Left lung (tissue), 4 donors: ENCODE measurements at regions not wholly inside any gene's neighbourhood (a gene's known extent, or its start where the extent isn't known, plus 50 kb on each side); places are given as distances from the start of the nearest gene placed in this dataset.

Source experiments
- ATAC-seq: fragments of 200-7000 bp; cut with Tn5 transposase; one replicate; pipeline ENCODE4 v1.9.1; 2020; ENCODE audit warnings: moderate library complexity
- DNase-seq, 4 donors: peaks; one replicate each; pipeline ENCODE4 v3.0.0-alpha.2; 2013 to 2020
- H3K27ac ChIP-seq, 2 donors: fragments of 200-600 bp; sonication (generic) in 1 of 2; one replicate each; pipeline versions ENCODE4 v1.5.0 to v1.8.0; 2020 to 2021
- H3K27me3 ChIP-seq, 2 donors: fragments of 200-600 bp; sonication (generic) in 1 of 2; one replicate each; pipeline versions ENCODE4 v1.5.0 to v1.8.0; 2020 to 2021
- H3K36me3 ChIP-seq, 2 donors: fragments of 200-600 bp; sonication (generic) in 1 of 2; one replicate each; pipeline versions ENCODE4 v1.5.0 to v1.8.0; 2020 to 2021
- H3K4me1 ChIP-seq, 2 donors: fragments of 200-600 bp; one replicate each; pipeline ENCODE4 v1.8.0; 2021
- H3K4me3 ChIP-seq, 2 donors: fragments of 200-600 bp; sonication (generic) in 1 of 2; one replicate each; pipeline versions ENCODE4 v1.5.0 to v1.8.0; 2020 to 2021; ENCODE audit warnings: mild to moderate bottlenecking in 1 of 2
- H3K9me3 ChIP-seq, 2 donors: fragments of 200-600 bp; sonication (generic) in 1 of 2; one replicate each; pipeline versions ENCODE4 v1.5.0 to v1.8.0; 2020 to 2021
- CTCF ChIP-seq, 2 donors: fragments of 200-600 bp; sonication (generic) in 1 of 2; IDR thresholded peaks; one replicate each; pipeline versions ENCODE4 v1.5.0 to v1.8.0; 2021; ENCODE audit warnings: antibody characterized with exemption in 2 of 2
- intact Hi-C, 2 donors: fragments of 100-400 bp; cut with DNase I; formaldehyde crosslinking; loops; one replicate each; pipeline versions ENCODE4 v1.11.2 to v1.14.2; 2022
- donor health status: DM: no; HTN: yes; CAD: no.
- donor health status: DM: no; HTN: no; CAD: no.

- DNase-seq (no peak), ATAC-seq (no peak)
- Histone ChIP-seq H3K9me3 (no peaks in the 10 kb centered on the region), H3K4me1 (no peaks in the 10 kb centered on the region), H3K27me3 (peaks cover 5 to 60% of the 10 kb centered on the region in 2 donors), H3K4me3 (no peak overlapping the region), H3K27ac (no peak overlapping the region), H3K36me3 (no peaks in the 10 kb centered on the region)
- no peak for TF ChIP-seq CTCF (IDR thresholded peaks at IDR 0.05)
- intact Hi-C loops = no loop called here
Measured at GRCh38 chr14:97296176-97296575, 499.0 kb downstream of the VRK1 start.

- H3K27ac ChIP-seq = no peak overlapping the region
- no peak overlapping the region for H3K4me3 ChIP-seq
- H3K27me3 ChIP-seq = peaks cover 5 to 59% of the 10 kb centered on the region in 2 donors
- H3K4me1 ChIP-seq = no peaks in the 10 kb centered on the region
- intact Hi-C loops = no loop called here
- H3K9me3 ChIP-seq = no peaks in the 10 kb centered on the region
- no peak for TF ChIP-seq CTCF (IDR thresholded peaks at IDR 0.05)
- no peak for ATAC-seq
- no peaks in the 10 kb centered on the region for H3K36me3 ChIP-seq
- no peak for DNase-seq
Measured at GRCh38 chr14:97297100-97297499, 499.9 kb downstream of the VRK1 start.

GRCh38 chr14:97298331-97298730, 501.1 kb downstream of the VRK1 start:
- TF ChIP-seq CTCF (IDR thresholded peaks at IDR 0.05) = no peak
- no peak overlapping the region for H3K27ac ChIP-seq
- DNase-seq (no peak), ATAC-seq (no peak)
- H3K27me3 ChIP-seq = peaks cover 5 to 48% of the 10 kb centered on the region in 2 donors
- no peak overlapping the region for H3K4me3 ChIP-seq
- intact Hi-C loops = no loop called here
- no peaks in the 10 kb centered on the region for H3K9me3 ChIP-seq
- no peaks in the 10 kb centered on the region for H3K4me1 ChIP-seq
- no peaks in the 10 kb centered on the region for H3K36me3 ChIP-seq

GRCh38 chr14:97298736-97299135, 501.6 kb downstream of the VRK1 start:
- Histone ChIP-seq H3K27ac (no peak overlapping the region), H3K36me3 (no peaks in the 10 kb centered on the region), H3K4me3 (no peak overlapping the region), H3K27me3 (peaks cover 5 to 48% of the 10 kb centered on the region in 2 donors), H3K4me1 (no peaks in the 10 kb centered on the region), H3K9me3 (no peaks in the 10 kb centered on the region)
- no peak for ATAC-seq
- intact Hi-C loops = no loop called here
- no peak for TF ChIP-seq CTCF (IDR thresholded peaks at IDR 0.05)
- peak in 1 of 4 donors; percentile 70 for DNase-seq

GRCh38 chr14:97299661-97300060, 502.5 kb downstream of the VRK1 start:
- Histone ChIP-seq H3K36me3 (no peaks in the 10 kb centered on the region), H3K4me1 (no peaks in the 10 kb centered on the region), H3K27ac (no peak overlapping the region), H3K4me3 (no peak overlapping the region), H3K27me3 (peaks cover 5 to 48% of the 10 kb centered on the region in 2 donors), H3K9me3 (no peaks in the 10 kb centered on the region)
- intact Hi-C loops = no loop called here
- ATAC-seq (no peak), DNase-seq (peak in 1 of 4 donors; percentile 5)
- no peak for TF ChIP-seq CTCF (IDR thresholded peaks at IDR 0.05)
